ENCODE measurements at regions not wholly inside any gene's neighbourhood (a gene's known extent, or its start where the extent isn't known, plus 50 kb on each side); places are given as distances from the start of the nearest gene placed in this dataset.

DNA sequence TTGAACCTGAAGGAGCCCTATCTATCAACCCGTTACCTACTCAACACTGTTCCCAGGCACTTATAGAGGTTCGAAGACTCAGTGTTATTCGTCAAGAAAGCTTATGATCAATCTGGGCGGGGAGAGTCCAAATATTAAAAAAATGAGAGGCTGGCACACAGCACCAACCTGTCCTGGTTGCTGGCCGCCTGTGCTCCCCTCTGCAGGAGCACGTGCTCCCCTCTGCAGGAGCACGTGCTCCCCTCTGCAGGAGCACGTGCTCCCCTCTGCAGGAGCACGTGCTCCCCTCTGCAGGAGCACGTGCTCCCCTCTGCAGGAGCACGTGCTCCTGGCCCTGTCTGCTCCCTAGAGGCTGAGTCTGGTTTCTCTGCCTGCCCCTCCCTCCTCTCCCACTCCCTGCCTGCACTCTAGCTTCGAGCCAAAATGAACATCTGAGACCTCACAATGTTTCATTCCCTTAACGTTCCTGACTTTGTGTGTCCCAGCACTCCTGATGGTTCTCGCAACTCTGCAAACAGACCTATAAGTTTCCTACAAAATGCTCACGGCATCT lies 614.0 kb upstream of the ID2 start:
- no peak for TF ChIP-seq FOXA1 (IDR thresholded peaks at IDR 0.05)
- TF ChIP-seq, protein P1, sequence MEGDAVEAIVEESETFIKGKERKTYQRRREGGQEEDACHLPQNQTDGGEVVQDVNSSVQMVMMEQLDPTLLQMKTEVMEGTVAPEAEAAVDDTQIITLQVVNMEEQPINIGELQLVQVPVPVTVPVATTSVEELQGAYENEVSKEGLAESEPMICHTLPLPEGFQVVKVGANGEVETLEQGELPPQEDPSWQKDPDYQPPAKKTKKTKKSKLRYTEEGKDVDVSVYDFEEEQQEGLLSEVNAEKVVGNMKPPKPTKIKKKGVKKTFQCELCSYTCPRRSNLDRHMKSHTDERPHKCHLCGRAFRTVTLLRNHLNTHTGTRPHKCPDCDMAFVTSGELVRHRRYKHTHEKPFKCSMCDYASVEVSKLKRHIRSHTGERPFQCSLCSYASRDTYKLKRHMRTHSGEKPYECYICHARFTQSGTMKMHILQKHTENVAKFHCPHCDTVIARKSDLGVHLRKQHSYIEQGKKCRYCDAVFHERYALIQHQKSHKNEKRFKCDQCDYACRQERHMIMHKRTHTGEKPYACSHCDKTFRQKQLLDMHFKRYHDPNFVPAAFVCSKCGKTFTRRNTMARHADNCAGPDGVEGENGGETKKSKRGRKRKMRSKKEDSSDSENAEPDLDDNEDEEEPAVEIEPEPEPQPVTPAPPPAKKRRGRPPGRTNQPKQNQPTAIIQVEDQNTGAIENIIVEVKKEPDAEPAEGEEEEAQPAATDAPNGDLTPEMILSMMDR (IDR thresholded peaks at IDR 0.05; ENCODE audit: low read depth, low read length, missing input control), result no peak
- TF ChIP-seq, protein P2, sequence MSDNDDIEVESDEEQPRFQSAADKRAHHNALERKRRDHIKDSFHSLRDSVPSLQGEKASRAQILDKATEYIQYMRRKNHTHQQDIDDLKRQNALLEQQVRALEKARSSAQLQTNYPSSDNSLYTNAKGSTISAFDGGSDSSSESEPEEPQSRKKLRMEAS (IDR thresholded peaks at IDR 0.05), result no peak
- no peak for TF ChIP-seq ATF3 (IDR thresholded peaks at IDR 0.05)
- TF ChIP-seq SP1 (IDR thresholded peaks at IDR 0.05), result no peak
- no peak for TF ChIP-seq JUND (IDR thresholded peaks at IDR 0.05)
- TF ChIP-seq RAD21 (IDR thresholded peaks at IDR 0.05), result no peak
- TF ChIP-seq YY1 (IDR thresholded peaks at IDR 0.05), result no peak
